OCI-LY7 (cell line): ENCODE measurements at regions not wholly inside any gene's neighbourhood (a gene's known extent, or its start where the extent isn't known, plus 50 kb on each side); places are given as distances from the start of the nearest gene placed in this dataset.

ENCODE experiments used
- EZH2phosphoT487 ChIP-seq: fragments of 200-600 bp; sonication (generic); IDR thresholded peaks from 2 replicates; pipeline ENCODE4 v1.6.1; 2018; ENCODE audit warnings: low read depth, borderline replicate concordance, mild to moderate bottlenecking, mixed run types, antibody characterized with exemption, low read length, moderate library complexity, mixed read lengths
- TF ChIP-seq, protein P1 (sequence below): fragments of 200-600 bp; sonication (generic); conservative IDR thresholded peaks from 2 replicates; pipeline ENCODE4 v1.5.1; 2014; ENCODE audit warnings: mild to moderate bottlenecking, antibody characterized with exemption, low read length, moderate library complexity, mixed read lengths

DNA sequence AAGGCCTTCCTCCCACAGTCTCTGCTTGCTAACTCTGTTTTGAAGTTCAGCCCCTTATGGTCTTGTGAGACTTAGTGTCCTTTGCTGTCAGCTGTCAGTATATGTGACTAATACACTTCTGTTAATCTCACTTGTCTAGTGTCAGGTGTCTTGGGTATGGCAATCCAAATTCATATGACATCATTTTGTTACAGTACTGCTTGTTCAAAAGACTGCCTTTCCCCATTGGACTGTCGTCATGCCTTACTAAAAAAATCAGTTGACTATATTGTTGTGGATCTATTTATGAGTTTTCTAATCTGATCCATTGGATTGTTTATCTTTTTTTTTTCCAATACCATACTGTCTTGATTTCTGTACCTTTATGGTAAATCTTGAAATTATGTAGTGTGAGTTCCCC, 611.4 kb upstream of the HS6ST1 start:
- TF ChIP-seq, protein P1, sequence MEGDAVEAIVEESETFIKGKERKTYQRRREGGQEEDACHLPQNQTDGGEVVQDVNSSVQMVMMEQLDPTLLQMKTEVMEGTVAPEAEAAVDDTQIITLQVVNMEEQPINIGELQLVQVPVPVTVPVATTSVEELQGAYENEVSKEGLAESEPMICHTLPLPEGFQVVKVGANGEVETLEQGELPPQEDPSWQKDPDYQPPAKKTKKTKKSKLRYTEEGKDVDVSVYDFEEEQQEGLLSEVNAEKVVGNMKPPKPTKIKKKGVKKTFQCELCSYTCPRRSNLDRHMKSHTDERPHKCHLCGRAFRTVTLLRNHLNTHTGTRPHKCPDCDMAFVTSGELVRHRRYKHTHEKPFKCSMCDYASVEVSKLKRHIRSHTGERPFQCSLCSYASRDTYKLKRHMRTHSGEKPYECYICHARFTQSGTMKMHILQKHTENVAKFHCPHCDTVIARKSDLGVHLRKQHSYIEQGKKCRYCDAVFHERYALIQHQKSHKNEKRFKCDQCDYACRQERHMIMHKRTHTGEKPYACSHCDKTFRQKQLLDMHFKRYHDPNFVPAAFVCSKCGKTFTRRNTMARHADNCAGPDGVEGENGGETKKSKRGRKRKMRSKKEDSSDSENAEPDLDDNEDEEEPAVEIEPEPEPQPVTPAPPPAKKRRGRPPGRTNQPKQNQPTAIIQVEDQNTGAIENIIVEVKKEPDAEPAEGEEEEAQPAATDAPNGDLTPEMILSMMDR = no peak
- TF ChIP-seq EZH2phosphoT487 = no peak
